HG02870 (cell line): ENCODE measurements at regions not wholly inside any gene's neighbourhood (a gene's known extent, or its start where the extent isn't known, plus 50 kb on each side); places are given as distances from the start of the nearest gene placed in this dataset.
"Not testable (repeated sequence)": the region's sequence is repeated elsewhere in the genome, so short reads cannot be mapped to it uniquely, and the experiment has no call there.

Source experiments
- ATAC-seq: cut with Tn5 transposase; IDR thresholded peaks from one replicate; pipeline ENCODE4 v1.9.1; 2021; ENCODE audit warnings: mild to moderate bottlenecking, moderate library complexity; ENCODE audit not compliant: unreplicated experiment

DNA sequence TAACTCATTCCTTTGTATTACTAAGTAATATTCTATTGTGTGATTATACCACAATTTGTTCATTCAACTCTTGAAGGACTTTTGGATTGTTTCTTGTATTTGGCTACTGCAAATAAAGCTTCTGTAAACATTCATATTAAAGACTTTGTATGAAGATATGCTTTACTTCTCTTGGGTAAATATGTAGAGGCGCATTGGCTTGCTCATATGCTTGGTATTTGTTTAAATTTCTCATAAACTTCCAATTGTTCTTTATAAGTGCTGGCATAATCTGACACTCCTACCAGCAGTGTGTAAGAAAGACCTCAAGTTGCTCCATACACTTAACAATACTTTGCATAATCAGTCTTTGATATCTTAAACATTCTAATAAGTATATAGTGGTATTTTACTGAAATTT is 792.8 kb upstream of the LRRTM1 start:
- ATAC-seq: no peak

DNA sequence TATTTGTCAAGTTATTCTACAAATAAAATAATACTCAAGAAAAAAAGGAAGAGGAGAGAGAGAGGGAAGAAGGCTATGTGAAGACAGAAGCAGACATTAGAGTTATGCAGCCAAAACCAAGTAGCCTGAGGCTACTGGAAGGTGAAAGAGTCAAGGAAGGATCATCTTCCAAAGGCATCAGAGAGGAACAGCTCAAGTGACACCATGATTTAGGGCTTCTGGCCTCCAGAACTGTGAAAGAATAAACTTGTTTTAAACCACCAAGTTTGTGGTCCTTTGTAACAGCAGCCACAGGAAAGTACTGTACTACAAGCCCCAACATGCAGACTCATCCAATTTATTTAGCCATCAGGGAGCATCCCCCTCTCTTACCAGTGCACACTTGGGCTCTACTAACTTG is 788.5 kb upstream of the LRRTM1 start:
- ATAC-seq: no peak

DNA sequence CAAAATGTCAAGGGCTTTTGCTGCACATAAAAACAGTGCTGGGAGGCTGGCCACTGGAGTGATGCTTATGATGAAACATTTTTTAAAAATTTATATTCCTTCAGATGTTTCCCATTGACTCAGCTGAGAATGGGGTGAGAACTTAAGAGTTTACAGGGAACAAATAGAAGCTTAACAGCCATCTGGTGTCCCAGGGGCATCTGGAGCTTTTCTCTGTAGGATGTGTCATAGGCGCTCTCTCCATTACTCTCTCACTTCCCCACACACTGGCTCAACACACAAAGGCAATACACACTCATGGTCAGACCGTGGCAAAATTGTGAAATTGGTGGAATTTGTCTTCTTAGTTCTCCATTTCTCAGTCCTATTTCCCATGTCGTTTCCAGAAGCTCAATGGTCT is 783.1 kb upstream of the LRRTM1 start:
- no peak for ATAC-seq

DNA sequence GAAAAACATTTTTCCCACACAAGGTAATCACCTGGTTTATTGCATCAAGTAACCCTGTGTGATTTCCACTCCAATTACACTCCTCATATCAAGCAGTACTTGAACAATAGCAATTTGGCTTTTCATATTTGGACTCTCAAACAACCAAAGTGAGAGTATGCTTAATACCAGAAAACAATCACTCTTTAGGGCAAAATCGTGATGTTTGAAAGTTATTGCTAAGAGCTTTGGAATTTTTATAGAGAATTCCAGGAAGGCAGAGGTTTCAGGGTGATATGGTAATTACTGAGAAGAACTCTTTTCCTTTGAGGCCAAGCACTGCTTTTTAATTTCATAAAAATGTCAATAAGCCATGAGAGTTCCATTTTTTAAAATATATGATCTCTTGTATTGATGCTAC is 779.5 kb upstream of the LRRTM1 start:
- no peak for ATAC-seq

DNA sequence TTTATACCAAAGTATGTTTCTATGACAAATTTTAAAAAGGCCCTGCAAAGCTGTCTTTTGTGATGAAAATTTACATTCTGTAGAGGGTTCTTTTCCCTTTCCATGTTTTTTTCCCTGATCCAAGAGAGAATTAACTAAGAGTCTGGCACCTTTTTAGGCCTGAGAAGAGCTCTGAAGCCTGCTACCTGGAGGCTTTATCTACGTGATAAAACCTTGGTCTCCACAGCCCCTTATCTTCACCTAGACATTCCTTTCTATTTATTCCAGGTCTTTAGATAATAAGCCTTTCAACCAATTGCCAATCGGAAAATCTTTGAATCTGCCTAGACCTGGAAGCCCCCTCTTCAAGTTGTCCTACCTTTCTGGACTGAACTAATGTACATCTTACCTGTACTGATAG is 774.1 kb upstream of the LRRTM1 start:
- ATAC-seq: no peak

DNA sequence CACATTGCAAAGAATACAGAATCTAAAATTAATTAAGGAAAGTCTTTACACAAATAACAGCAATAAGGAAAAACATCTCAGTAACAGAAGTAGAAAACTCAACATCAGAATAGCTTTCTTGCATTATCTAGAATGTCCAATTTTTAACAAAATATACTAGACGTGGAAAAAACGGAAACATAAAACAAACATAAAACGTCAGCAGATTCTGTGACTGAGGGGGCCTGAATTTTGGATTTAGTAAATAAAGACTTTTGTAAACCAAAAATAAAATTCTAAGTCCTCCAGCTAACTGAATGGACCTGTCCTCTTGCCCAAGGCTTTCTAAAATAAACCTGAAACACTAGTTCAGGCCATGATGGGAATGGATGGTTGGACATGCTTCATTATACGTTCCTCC is 773.5 kb upstream of the LRRTM1 start:
- ATAC-seq: no peak

DNA sequence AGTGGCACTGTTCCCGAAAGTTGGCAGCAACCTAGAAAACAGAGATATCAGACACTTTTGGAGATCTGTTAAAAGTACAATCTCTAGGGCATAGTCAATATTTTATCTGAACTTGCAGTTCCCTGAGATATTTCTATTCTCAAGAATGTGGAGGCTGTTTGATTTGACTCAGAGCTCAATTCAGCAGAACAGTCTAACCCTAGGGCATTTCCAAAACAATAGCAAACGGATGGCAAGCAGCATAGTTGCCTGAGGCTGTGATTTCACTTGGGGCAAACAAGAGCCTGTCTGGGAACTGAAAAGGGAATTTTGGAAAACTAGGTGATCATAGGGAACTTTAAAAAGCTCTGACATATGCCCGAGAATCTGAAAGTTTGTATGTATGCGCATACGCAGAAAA is 772.8 kb upstream of the LRRTM1 start:
- no peak for ATAC-seq

DNA sequence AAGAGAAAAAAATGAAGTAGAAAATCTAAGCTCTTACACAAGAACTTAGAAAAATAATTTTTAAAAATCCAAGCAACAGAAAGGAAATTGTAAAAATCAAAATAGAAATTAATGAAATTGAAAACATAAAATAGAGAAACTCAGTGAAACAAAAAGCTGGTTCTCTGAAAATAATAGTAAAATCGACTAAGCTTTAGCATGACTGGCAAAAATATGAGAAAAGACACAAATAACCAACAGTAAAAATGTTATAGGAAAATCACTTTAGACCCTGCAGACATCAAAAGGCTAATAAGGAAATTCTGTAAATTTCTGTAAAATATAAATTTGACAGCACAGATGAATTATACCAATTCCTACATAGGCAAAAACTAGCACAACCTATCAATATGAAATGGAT is 768.9 kb upstream of the LRRTM1 start:
- no peak for ATAC-seq

DNA sequence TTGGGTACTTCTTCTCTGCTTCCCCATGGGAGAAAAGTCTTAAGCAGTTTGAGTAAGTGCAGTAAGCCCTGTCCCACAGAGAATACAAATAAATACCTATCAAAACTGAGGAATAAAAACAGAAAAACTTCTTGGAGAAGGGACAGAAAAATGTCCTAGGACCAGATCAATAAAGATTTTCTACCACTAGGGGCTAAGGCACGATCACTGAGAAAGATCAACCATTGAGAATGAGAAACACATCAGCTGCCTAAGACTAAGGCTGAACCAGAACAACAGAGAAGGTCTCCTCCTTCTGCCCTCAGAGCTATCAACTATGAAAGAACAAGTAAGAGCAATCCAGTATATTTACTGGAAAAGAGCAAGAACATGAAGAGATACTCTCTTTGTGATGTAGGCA is 763.6 kb upstream of the LRRTM1 start:
- ATAC-seq: no peak

DNA sequence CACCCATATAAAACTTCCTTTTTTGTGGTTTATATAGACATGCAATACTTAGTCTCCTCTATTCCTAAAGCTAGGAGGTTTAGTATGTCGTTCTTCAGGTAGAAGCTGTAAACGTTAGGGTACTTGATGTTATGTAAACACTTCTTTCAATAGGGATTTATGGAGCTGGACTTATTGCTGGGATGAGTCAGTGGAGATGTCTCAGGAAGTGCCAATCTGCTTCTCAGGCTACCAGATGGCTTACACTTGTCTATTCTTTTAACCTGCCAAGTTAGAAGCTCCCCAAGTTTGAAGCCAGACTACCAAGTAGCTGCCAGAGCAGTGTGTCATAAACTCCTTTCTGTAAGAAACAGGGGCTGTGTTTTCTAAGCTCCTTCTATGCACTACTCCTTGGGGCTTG is 756.5 kb upstream of the LRRTM1 start:
- ATAC-seq: no peak

DNA sequence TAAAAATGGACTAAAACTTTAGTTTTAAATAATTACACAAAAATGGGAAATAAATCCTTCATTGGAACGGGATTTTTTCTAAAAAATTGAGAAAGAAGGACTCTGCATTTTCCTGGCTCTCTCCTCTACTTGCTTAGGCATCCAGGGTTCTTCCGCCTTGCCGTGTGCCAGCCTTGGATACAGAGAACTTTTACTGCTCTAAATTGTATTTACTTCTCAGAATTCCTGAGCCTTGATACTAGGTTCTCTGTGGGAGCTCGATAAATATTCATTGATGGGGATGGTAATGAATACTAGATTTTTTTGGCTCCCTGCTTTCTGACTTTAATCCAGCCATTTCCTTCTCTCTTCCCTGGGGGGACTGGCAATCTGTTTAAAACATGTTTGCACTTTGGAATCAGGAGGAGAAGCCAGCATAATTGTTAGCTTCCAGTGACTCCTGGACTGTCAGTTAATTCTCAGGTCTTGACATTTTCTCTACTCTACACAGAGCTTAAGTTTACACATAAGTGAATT is 746.1 kb upstream of the LRRTM1 start:
- no peak for ATAC-seq

DNA sequence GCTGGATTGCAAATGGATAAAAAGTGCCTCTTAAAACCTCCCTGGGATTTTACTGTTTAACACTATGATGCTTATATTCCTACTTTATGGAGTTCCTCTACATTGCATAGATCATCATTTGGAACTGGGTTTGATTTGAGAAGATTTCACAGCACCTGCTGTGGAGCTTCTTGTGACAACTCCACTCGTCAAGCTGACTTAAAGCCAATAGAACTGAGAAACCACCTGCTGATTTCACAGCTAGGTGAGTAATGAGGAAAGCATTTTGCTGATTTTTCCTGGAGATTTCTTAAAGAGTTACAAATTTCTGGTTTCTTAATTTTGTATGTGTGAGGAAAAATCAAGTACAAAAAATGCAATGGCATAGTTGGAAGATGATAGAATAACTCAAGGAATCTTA is 739.1 kb upstream of the LRRTM1 start:
- ATAC-seq: no peak

DNA sequence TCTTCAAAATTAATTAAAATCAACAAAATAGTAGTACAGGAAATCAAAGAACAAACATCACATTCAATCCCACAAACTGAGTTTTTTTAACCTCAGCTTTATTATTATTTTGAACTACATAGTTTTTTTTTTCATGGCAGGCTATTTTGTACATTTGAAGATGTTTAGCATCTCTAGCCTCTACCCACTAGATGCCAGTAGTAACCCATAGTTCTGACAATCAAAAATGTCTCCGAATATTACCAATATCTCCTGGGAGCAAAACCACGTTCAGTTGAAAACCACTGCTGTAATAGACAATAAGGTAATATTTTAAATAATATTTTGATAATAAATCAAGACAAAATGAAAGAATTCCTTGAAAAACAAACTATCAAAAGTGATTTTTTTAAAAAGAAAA is 702.6 kb upstream of the LRRTM1 start:
- ATAC-seq: no peak

DNA sequence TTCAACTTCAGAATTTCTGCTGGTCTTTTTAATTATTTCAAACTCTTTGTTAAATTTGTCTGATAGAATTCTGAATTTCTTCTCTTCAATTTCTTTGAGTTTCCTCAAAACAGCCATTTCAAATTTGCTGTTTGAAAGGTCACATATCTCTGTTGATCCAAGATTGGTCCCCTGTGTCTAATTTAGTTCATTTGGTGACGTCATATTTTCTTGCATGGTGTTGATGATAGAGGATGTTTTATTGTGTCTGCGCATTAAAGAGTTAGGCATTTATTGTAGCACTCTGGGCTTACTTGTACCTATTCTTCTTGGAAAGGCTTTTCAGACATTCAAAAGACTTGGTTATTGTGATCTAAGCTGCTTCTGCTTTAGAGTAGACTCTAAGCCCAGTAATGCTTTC is 698.4 kb upstream of the LRRTM1 start:
- no peak for ATAC-seq

DNA sequence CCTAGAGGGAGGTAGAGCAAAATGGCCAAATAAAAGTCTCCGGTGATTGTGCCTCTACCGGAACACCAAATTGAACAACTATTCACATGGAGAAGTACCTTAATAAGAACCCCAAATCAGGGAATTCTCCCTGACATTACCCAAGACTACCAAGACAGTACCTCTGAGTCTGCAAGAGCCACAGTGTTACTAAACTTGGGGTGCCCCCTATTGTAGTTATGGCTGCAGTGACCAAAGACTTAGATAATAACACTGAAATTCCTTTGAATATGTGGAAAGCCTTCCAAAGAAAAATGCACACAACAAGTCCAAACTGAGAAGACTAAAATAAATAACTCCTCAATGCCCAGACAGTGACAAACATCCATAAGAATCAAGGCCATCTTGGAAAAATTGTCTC is 682.9 kb upstream of the LRRTM1 start:
- ATAC-seq: no peak

DNA sequence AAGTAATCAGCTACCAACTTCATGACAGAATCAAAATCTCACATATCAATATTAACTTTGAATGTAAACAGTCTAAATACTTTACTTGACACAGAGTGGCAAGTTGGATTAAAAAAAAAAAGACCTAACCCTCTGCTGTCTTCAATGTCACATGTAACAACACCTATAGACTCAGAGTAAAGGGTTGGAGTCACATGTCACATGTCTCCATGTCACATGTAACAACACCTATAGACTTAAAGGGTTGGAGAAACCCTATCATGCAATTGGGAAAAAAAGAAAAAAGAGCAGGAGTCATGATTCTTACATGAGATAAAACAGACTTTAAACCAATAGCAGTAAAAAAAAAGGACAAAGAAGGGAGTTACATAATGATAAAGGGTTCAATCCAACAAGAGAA is 665.3 kb upstream of the LRRTM1 start:
- no peak for ATAC-seq

DNA sequence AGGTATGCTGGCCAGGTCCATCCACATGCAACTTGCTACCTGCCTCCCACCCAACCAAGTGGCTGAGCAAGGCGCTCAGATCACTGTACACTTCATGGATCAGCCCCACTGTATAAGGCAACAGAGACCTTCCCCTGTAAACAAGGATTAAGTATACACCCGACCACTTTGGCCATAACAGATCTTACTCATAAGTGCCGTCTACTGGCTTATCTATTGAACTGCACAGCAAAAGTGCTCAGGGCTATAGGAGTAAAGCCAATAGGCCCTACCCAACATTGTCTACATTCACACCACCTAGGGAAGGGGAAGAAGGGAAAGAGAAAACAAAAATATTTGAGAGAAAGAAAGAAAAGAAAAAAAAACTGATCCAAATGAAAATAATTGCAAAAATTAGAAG is 663.9 kb upstream of the LRRTM1 start:
- ATAC-seq: no peak

DNA sequence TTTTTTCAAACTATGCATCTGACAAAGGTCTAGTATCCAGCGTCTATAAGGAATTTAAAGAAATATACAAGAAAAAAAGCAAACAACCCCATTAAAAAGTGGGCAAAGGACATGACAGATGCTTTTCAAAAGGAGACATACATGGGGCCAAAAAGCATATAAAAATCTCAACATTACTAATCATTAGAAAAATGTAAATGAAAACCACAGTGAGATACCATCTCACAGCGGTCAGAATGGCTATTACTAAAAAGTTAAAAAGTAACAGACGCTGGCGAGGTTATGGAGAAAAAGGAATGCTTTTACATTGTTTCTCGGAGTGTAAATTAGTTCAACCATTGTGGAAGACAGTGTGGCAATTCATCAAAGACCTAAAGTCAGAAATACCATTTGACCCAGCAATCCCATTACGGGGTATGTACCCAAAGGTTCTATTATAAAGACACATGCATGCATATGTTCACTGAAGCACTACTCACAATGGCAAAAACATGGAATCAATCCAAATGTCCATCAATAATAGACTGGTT is 643.1 kb upstream of the LRRTM1 start:
- ATAC-seq: no peak

DNA sequence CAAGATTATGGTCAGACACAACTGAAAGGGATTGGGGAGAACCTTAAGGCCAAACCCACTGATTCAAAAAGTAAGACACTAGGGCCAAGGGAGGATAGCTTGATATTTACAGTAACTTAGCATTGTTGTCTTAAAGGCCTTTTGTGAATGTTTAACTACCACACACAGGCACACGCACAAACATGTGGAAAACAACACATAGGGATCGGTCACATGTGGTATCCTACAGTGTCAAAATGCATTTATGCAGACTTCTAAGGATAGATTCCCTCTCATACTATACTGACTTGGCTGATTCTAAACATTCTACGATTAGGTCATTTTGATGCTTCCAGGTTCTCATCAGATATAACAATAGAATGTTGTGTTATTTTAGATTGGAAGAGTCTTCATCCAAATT is 638.9 kb upstream of the LRRTM1 start:
- no peak for ATAC-seq

DNA sequence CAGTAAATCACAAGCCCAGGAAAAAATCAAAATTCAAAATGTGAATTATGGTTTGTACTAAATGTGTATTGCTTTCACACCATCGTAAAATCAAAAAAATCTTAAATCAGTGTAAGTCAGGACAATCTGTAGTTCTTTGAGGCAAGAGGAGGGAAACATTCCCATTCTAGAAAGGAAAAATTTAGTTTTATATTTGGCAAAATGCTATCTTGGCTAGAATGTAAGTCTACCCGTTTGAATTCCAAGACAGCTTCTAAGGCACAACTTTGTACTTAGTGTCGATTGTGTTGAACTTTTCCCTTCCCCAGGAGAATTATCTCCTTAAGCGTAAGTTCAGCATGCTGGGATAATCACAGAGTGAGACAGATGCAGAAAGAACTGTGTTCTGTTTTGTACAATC is 638.2 kb upstream of the LRRTM1 start:
- no peak for ATAC-seq

DNA sequence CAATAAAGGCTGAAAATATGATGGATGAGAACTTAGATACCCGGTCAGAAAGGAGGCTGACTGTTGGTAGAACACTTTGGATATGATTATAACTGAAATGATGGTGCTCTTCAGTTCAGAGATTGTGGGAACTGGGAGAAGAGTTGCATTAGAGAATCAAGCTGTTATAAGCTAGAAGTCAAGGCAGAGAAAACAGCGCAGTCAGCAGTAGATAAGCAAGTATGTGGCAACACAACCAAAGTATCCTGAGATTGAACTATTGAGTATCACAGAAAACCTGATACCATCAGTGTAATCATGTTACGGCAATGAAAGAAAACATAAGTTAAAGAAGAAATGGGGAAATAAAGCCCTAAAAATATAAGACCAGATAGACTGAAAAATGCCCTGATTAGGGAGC is 633.9 kb upstream of the LRRTM1 start:
- ATAC-seq: no peak

DNA sequence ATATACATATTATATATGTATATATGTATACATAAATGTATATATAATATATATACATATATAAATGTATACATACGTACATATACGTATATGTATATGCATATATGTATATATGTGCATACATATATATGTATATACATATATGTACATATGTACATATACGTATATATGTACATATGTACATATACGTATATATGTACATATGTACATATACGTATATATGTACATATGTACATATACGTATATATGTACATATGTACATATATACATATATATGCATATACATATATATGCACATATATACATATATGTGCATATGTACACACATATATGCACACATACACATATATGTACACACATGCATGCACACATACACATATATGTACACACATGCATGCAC is 627.3 kb upstream of the LRRTM1 start:
- not testable (repeated sequence) for ATAC-seq

DNA sequence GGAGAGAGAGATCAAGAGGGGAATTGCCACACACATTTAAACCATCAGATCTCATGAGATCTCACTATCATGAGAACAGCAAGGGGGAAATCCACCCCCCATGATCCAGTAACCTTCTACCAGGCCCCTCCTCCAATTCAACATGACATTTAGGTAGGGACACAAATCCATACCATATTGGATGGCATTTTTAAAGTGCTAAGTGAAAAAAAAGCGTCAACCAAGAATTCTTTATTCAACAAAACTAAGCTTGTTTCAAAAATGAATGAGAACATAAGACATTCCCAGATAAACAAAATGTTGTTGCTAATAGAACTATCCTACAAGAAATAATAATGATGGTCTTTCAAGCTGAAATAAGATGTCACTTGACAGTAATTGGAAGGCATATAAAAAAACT is 626.2 kb upstream of the LRRTM1 start:
- no peak for ATAC-seq

DNA sequence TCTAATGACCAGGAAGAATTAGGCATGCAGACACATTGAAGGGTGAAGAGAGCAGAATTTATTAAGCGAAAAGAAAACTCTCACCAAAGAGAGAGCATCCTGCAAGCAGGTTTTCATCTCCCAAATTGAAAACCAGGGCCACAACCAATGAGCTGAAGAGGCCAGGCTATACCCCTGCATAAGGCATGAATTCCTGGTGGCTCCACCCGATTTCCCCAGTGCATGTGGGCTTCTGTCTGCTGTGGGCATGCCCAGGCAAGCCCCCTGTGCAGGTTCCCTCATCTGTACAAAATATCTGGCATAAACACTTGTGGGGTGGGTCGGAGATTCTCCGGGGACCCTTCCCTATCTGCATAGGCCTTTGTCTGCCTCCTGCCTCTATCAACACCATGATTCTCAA is 621.6 kb upstream of the LRRTM1 start:
- ATAC-seq: no peak
